ENCODE measurements at regions not wholly inside any gene's neighbourhood (a gene's known extent, or its start where the extent isn't known, plus 50 kb on each side); places are given as distances from the start of the nearest gene placed in this dataset.

GRCh38 chr3:107239703-107240102 lies 137.5 kb upstream of the CCDC54 start:
- no peak for TF ChIP-seq CTCF (IDR thresholded peaks at IDR 0.05; ENCODE audit: borderline replicate concordance, extremely low read depth, low read length, poor library complexity, severe bottlenecking)
- TF ChIP-seq EZH2 (IDR thresholded peaks at IDR 0.05; ENCODE audit: borderline replicate concordance, low read depth, low read length, severe bottlenecking), result no peak
